ENCODE measurements at regions not wholly inside any gene's neighbourhood (a gene's known extent, or its start where the extent isn't known, plus 50 kb on each side); places are given as distances from the start of the nearest gene placed in this dataset.
"Not testable (repeated sequence)": the region's sequence is repeated elsewhere in the genome, so short reads cannot be mapped to it uniquely, and the experiment has no call there.

DNA sequence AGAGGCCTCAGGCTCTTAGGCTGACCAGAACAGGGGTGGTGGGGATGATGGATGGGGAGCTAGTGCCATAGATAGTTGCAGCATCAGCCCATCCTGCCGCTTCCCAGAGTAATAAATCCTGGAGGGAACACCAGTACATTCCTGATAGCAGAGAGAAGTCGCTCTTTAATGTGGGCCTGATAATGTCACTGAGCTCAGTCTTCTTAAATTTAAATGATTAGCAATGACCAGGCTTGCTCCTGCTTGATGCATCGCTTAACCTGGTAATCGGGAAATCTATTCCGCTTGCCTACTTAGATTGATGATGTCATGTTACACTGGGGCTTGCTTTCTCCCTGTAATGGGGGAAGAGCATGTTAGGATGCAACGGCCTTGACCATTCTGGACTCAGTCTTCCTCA is 218.6 kb upstream of the PLXNA2 start:
- DNase-seq (ENCODE audit: extremely low read depth, low read depth) = no peak

GRCh38 chr1:208465266-208465665 is 221.1 kb upstream of the PLXNA2 start:
- no peak for DNase-seq (ENCODE audit: extremely low read depth, low read depth)

DNA sequence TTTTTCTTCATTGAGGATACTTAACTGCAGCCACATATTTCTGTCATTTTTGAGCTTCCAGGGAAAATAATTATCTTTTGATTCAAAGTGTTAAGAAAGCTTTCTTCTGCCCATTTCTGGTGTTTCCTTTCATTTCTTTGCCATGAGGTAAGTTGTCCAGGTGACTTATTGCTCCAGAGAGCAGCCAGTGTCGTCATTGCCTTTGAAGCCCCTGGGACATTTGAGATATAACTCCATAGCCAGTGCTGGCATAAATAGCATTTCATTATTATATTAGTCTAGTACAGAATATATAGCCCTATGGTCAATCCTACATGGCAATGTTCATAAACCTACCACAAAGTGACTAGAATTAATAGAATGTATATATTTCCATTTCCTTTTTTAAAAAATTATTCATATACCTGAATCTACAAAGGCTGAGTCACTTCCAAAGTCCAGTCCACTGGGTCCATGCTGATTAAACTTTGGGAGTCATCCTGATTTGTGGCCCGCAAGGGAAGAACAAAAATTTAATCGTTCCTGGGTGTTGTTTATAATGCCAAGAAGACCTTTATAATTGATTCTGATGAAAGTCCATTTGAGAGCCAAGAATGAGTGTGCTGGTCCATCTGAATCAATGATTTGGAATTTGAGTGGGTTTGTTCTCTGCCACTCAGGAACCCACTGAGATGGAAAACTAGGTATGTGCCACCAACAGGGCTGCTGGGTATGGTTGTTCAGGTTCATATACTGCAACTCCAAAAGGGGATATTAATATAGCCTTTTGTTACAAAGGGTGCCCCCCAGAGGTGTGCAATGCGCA is 221.8 kb upstream of the PLXNA2 start:
- DNase-seq (ENCODE audit: extremely low read depth, low read depth) = no peak

DNA sequence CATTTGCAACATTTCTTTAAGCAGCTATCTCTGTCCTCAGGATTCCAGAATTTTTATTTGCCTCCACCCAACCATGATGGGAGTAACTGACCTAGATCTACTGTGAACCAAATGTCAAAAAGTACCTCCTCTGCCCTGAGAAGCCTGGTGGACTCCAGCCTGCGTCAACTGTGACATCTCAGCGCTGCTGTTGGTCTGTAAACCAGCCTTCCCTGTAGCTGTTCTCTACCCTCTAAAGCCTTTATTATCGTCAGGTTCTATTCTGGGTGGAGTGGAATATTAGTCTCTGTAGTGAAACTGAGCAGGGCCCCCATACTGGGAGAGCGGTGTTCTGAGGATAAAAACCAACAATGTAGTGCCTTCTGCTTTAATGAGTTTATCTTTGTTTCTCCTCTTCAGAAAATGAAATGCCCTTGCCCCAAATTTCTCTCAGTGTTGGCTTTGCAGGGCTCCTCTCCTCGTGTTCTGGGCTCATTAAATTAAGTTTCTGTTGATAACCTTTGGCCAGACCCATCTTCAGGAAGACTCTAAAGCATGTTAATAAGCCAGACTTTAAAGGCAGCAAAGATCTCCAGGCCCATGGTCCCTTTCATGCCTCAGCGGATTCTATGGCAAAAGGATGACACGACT is 223.1 kb upstream of the PLXNA2 start:
- no peak for DNase-seq (ENCODE audit: extremely low read depth, low read depth)

- DNase-seq (ENCODE audit: extremely low read depth, low read depth) = peak; percentile 60
Observed at GRCh38 chr1:208475449-208475848, 231.3 kb upstream of the PLXNA2 start.

- DNase-seq (ENCODE audit: extremely low read depth, low read depth) = peak; percentile 12
Observed at GRCh38 chr1:208475951-208476845, 232.0 kb upstream of the PLXNA2 start.

DNA sequence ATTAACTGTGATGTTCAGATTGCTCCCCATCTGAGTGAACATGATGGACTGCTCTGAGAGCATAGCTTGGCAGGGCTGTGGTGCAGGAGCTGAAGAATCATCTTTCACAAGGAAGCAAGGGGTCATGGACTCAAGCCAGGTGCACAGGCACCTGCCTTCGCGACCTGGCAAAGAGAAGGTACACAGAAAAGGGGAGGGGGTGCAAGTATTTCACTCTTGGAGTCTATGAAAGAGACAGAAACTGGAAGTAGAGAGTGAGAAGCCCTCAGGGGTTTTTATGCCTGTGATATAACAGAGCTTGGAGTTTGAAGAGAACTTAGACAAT is 232.6 kb upstream of the PLXNA2 start:
- no peak for DNase-seq (ENCODE audit: extremely low read depth, low read depth)

GRCh38 chr1:208479435-208479834 is 235.3 kb upstream of the PLXNA2 start:
- DNase-seq (ENCODE audit: extremely low read depth, low read depth) = no peak

DNA sequence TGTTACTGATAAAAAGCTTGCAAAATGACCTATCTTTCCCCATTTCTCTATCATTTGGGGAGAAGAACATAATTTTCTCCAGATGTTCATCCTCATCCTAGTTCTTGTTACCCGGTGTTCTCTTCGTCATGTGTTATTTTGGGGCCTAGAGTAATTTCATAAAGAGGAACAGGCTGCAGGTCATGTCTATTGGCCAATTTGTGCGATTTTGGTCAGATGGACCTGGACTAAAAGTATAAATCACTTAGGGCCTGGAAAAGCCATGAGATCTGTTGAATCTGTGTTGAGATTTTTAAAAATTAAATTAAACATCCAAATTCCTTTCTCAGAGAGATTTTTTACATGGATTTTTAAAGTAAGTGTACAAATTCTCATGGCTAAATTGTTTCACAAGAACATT is 241.3 kb upstream of the PLXNA2 start:
- no peak for DNase-seq (ENCODE audit: extremely low read depth, low read depth)

DNA sequence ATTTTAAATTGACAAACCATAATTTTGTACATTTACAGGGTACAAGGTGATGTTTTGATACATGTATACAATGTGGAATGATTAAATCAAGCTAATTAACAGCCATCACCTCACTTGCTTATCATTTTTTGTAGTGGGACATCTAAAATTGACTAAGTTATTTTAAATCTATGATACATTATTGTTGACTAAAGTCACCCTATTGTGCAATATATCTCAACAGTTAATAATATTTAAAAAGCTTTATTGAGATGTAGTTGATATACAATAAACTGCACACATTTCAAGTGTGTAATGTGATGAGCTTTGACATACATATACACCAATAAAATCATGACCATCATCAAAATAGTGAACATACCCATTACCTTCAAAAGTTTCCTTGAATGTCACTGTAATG is 242.5 kb upstream of the PLXNA2 start:
- no peak for DNase-seq (ENCODE audit: extremely low read depth, low read depth)

DNA sequence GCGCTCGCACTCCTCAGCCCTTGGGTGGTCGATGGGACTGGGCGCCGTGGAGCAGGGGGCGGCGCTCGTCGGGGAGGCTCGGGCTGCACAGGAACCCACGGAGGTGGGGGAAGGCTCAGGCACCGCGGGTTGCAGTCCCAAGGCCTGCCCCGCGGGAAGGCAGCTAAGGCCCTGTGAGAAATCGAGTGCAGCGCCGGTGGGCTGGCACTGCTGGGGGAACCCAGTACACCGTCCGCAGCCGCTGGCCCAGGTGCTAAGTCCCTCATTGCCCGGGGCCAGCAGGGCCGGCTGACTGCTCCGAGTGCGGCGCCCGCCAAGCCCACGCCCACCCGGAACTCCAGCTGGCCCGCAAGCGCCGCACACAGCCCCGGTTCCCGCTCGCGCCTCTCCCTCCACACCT is 244.2 kb upstream of the PLXNA2 start:
- not testable (repeated sequence) for DNase-seq (ENCODE audit: extremely low read depth, low read depth)

DNA sequence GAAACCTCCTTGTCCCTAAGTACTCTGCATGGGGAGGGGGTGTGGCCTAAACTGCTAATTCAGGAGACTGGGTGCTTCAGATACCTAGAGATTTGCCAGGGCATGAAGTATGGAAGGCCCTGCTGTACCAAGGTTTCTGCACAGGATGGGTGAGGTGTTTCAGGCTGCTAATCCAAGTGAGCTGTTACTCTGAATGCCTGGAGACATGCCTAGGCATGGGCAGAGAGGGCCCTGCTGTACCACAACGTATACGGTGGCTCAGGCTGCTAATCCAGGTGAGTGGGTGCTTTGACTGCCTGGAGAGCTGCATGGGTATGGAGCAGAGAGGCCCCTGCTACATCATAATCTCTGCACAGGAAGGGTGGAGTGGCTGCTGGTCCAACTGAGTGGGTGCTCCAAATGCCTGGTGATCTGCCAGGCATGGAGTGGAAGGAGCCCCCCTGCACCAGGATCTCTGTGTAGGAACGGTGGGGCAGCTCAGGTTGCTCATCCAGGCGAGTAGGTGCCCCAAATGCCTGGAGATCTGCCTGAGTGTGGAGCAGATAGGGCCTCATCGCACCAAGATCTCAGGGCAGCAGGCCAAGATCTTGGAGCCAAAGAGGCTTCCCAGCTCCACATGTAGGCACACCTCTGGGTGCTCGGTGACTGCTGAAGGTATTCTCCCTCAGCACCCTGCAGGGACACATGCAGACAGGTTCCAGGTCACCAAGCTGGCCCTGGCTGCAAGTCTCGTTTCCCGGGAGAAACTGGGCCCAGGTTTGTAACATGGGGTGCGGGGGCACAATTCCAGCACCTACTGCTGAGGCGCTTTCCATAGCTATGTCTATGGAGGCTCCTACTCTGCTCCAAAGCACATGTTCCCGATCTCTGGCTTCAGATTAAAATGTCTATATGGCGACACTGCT is 252.5 kb upstream of the PLXNA2 start:
- no peak for DNase-seq (ENCODE audit: extremely low read depth, low read depth)

GRCh38 chr1:208497866-208498541 is 253.8 kb upstream of the PLXNA2 start:
- DNase-seq (ENCODE audit: extremely low read depth, low read depth) = no peak

DNA sequence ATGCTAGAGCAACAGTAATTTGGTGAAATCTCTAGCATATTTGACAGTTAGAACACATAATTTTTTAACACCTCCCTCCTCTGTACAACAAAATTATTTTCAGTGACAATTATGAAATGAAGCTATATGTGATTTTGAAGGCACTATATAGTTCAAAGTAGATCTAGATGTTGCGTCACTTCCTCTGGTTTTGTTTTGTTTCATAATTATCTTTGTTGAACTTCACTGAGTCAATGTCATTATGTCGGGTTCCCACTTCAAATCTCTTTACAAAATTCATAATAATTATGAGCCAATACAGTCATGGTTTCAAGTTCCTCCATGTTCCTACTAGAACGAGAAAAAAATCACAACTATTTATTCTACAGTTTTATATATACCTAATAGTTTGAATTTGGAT is 254.8 kb upstream of the PLXNA2 start:
- DNase-seq (ENCODE audit: extremely low read depth, low read depth) = no peak

GRCh38 chr1:208499601-208500000 is 255.4 kb upstream of the PLXNA2 start:
- DNase-seq (ENCODE audit: extremely low read depth, low read depth) = no peak

- DNase-seq (ENCODE audit: extremely low read depth, low read depth) = no peak
Observed at GRCh38 chr1:208500375-208500774, 256.2 kb upstream of the PLXNA2 start.

- no peak for DNase-seq (ENCODE audit: extremely low read depth, low read depth)
Observed at GRCh38 chr1:208501542-208501941, 257.4 kb upstream of the PLXNA2 start.

- no peak for DNase-seq (ENCODE audit: extremely low read depth, low read depth)
Observed at GRCh38 chr1:208503787-208504186, 259.6 kb upstream of the PLXNA2 start.

DNA sequence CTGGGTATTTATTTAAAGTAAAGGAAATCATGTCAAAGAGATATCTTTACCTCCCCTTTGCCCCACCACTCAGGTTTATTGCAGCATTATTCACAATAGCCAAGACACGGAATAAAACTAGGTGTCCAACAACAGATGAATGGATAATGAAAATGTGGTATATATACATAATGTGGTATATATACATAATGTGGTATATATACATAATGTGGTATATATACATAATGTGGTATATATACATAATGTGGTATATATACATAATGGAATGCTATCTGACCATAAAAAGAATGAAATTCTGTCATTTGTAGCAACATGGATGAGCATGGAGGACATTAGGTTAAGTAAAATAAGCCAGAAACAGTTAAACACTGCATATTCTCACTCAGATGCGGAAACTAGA is 262.6 kb upstream of the PLXNA2 start:
- no peak for DNase-seq (ENCODE audit: extremely low read depth, low read depth)

DNA sequence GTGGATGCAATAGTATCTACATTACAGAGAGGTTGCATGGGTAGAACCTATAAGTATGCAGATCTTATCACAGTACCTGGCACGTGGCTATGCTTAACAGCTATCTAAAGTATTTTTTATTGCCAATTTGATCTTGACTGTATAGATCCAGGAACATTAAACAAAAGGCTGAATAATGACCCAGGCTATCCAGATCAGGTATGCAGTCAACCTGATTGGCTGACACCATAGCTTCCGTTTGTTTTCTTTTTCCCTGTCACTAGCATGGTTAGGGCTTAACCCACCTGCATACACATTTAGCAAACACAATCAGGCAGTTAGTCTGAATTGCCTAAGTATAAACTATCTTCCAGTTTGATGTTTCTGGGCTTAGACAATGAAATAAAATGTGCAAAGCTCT is 264.9 kb upstream of the PLXNA2 start:
- no peak for DNase-seq (ENCODE audit: extremely low read depth, low read depth)
